Upper lobe of right lung (tissue), 1 donor: ENCODE measurements at regions not wholly inside any gene's neighbourhood (a gene's known extent, or its start where the extent isn't known, plus 50 kb on each side); places are given as distances from the start of the nearest gene placed in this dataset.

ENCODE experiments used
- ATAC-seq: fragments of 200-7000 bp; cut with Tn5 transposase; one replicate; pipeline ENCODE4 v1.9.1; 2020; ENCODE audit warnings: mild to moderate bottlenecking, moderate library complexity
- DNase-seq: peaks from one replicate; pipeline ENCODE4 v3.0.0-alpha.2; 2020
- H3K27ac ChIP-seq: fragments of 200-600 bp; one replicate; pipeline ENCODE4 v1.8.0; 2022
- H3K27me3 ChIP-seq: fragments of 200-600 bp; one replicate; pipeline ENCODE4 v1.8.0; 2022; ENCODE audit warnings: mild to moderate bottlenecking
- H3K36me3 ChIP-seq: fragments of 200-600 bp; one replicate; pipeline ENCODE4 v1.8.0; 2022
- H3K4me1 ChIP-seq: fragments of 200-600 bp; one replicate; pipeline ENCODE4 v1.8.0; 2022
- H3K4me3 ChIP-seq: fragments of 200-600 bp; one replicate; pipeline ENCODE4 v1.8.0; 2022; ENCODE audit warnings: mild to moderate bottlenecking
- H3K9me3 ChIP-seq: fragments of 200-600 bp; one replicate; pipeline ENCODE4 v1.8.0; 2022
- CTCF ChIP-seq: fragments of 200-600 bp; IDR thresholded peaks from one replicate; pipeline ENCODE4 v1.8.0; 2022; ENCODE audit warnings: antibody characterized with exemption
- intact Hi-C: fragments of 100-400 bp; cut with DNase I; formaldehyde crosslinking; loops from one replicate; pipeline ENCODE4 v1.11.0; 2022
- donor health status: DM: no; HTN: yes; CAD: no; lungs with severe emphysema.

DNA sequence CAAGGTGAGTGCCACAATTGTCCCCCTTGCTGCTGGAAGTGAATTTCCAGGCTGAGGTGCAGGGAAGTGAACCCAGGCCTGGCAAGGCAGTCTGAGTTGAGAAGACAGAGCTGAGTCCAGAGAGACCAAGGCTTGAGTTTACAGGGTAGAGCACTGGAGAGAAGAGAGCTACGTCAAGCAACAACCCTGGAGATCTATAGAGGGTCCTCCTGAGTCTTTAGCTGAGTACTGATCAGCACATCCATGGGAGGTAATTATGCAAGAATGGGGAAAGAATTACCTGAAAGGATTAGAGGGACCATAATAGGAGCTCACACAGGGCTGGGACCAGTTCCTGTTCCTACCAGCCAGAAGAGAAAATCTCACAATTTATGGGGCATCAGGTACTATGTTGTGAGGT is 190.7 kb downstream of the NEDD1 start:
- Histone ChIP-seq H3K27ac (no peak overlapping the region), H3K4me1 (no peaks in the 10 kb centered on the region), H3K9me3 (no peaks in the 10 kb centered on the region), H3K27me3 (no peaks in the 10 kb centered on the region), H3K36me3 (no peaks in the 10 kb centered on the region), H3K4me3 (no peak overlapping the region)
- TF ChIP-seq CTCF: no peak
- DNase-seq: no peak
- no peak for ATAC-seq
- intact Hi-C loops: no loop called here

- DNase-seq (no peak), ATAC-seq (no peak)
- intact Hi-C loops: no loop called here
- Histone ChIP-seq H3K9me3 (no peaks in the 10 kb centered on the region), H3K4me3 (no peak overlapping the region), H3K27ac (no peak overlapping the region), H3K27me3 (no peaks in the 10 kb centered on the region), H3K36me3 (no peaks in the 10 kb centered on the region), H3K4me1 (no peaks in the 10 kb centered on the region)
- no peak for TF ChIP-seq CTCF
Measured at GRCh38 chr12:97109441-97109840, 202.4 kb downstream of the NEDD1 start.

DNA sequence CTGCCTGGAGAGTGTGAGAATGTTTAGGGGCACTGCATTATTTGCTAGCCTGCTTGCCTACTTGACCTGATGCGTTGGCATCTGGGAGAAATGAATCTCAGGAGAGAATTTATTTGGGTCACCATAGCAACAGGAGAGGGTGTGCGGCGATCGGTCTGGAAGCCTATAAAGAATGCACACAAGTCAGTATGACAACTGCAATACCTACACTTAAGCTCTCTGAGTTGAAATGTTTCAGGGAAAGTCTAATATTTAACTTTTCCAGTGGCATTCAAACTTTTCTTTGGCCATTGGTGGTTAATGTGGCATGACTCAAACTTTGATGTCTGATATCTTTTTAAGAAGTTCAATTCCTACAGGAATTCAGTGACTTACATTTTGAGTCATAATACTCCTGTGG is 205.1 kb downstream of the NEDD1 start:
- no peak for TF ChIP-seq CTCF
- H3K9me3 ChIP-seq: no peaks in the 10 kb centered on the region
- no peak overlapping the region for H3K4me3 ChIP-seq
- H3K27ac ChIP-seq: no peak overlapping the region
- DNase-seq (no peak), ATAC-seq (no peak)
- intact Hi-C loops: no loop called here
- H3K4me1 ChIP-seq: no peaks in the 10 kb centered on the region
- H3K27me3 ChIP-seq: no peaks in the 10 kb centered on the region
- no peaks in the 10 kb centered on the region for H3K36me3 ChIP-seq

- no peaks in the 10 kb centered on the region for H3K27me3 ChIP-seq
- H3K27ac ChIP-seq: no peak overlapping the region
- H3K36me3 ChIP-seq: no peaks in the 10 kb centered on the region
- no peak for ATAC-seq
- intact Hi-C loops: no loop called here
- H3K4me1 ChIP-seq: no peaks in the 10 kb centered on the region
- no peak for TF ChIP-seq CTCF
- no peaks in the 10 kb centered on the region for H3K9me3 ChIP-seq
- H3K4me3 ChIP-seq: no peak overlapping the region
- DNase-seq: no peak
Measured at GRCh38 chr12:97118796-97119375, 211.8 kb downstream of the NEDD1 start.

DNA sequence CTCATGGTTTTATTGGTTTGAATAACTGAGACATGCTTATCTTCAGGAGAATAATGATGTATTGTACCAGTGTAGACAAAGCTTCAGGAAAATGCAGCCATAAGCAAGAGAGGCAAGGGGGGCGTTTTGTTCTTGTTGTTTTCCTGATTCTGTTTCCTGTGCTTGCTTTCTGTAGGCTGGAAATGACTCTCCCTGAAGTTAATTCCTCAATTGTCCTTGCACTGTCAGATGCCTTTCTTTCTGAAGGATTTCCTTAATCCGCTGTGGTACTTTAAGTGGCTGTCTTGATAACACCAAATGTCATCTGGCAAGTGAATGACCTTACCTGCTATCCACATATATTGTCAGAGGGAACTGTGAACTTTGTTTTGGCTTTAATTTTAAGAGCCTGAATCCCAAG is 220.0 kb downstream of the NEDD1 start:
- DNase-seq (no peak), ATAC-seq (no peak)
- no peaks in the 10 kb centered on the region for H3K9me3 ChIP-seq
- intact Hi-C loops: no loop called here
- no peak overlapping the region for H3K27ac ChIP-seq
- H3K4me1 ChIP-seq: no peaks in the 10 kb centered on the region
- TF ChIP-seq CTCF: no peak
- no peaks in the 10 kb centered on the region for H3K36me3 ChIP-seq
- no peaks in the 10 kb centered on the region for H3K27me3 ChIP-seq
- H3K4me3 ChIP-seq: no peak overlapping the region
